ENCODE measurements at regions not wholly inside any gene's neighbourhood (a gene's known extent, or its start where the extent isn't known, plus 50 kb on each side); places are given as distances from the start of the nearest gene placed in this dataset.

GRCh38 chr1:104746994-104747393 is 997.3 kb downstream of the AMY1C start:
- no peak overlapping the region for H3K4me3 ChIP-seq (replicated peaks in 1 of 3; ENCODE audit: insufficient read depth in 1 of 3, low read depth in 1 of 3, low read length in 3 of 3)
- H3K27me3 ChIP-seq (ENCODE audit: control insufficient read depth in 2 of 2, insufficient read depth in 2 of 2, low read length in 2 of 2): no peaks in the 10 kb centered on the region
- H2AFZ ChIP-seq (ENCODE audit: low read depth, low read length): no peak overlapping the region
- intact Hi-C loops (cut with micrococcal nuclease): no loop called here
- no peak for TF ChIP-seq CTCF (IDR thresholded peaks at IDR 0.05; ENCODE audit: extremely low read depth in 1 of 2, insufficient read depth in 1 of 2, low read depth in 1 of 2, low read length in 2 of 2)
- dilution Hi-C loops (cut with MboI; ENCODE audit: extremely low pct_ligation_motif_present, low sequenced_read_pairs): no loop called here
- BruUV-seq (replicated peaks): no TSS peak
- H4K20me1 ChIP-seq (replicated peaks; ENCODE audit: control insufficient read depth, extremely low read depth, insufficient read depth, low read length): no peaks in the 10 kb centered on the region
- POLR2A ChIA-PET: no interaction called here
- FAIRE-seq: no peak
- no peaks in the 10 kb centered on the region for H3K9me3 ChIP-seq (replicated peaks; ENCODE audit: control insufficient read depth, insufficient read depth, low read length)
- H3K4me1 ChIP-seq (ENCODE audit: control insufficient read depth, extremely low read depth, insufficient read depth, low read length): no peaks in the 10 kb centered on the region
- no peaks in the 10 kb centered on the region for H3K79me2 ChIP-seq (ENCODE audit: control insufficient read depth, insufficient read depth, low read length)
- CTCF ChIA-PET: no interaction called here
- H3K4me2 ChIP-seq (ENCODE audit: insufficient read depth, low read length): no peak overlapping the region
- no peak overlapping the region for H3K9ac ChIP-seq (replicated peaks; ENCODE audit: extremely low read depth, insufficient read depth, low read length)
- no peaks in the 10 kb centered on the region for H3K9me1 ChIP-seq (replicated peaks; ENCODE audit: control insufficient read depth, extremely low read depth, insufficient read depth, low read length)
- H3K36me3 ChIP-seq (ENCODE audit: control insufficient read depth in 2 of 2, extremely low read depth in 1 of 2, insufficient read depth in 2 of 2, low read length in 2 of 2): no peaks in the 10 kb centered on the region
- H3K27ac ChIP-seq (ENCODE audit: insufficient read depth, low read depth, low read length): no peak overlapping the region
- DNase-seq (ENCODE audit: low read depth, low spot score): no peak

- Histone ChIP-seq H3K27ac (ENCODE audit: insufficient read depth, low read depth, low read length) (no peak overlapping the region), H3K9me1 (replicated peaks; ENCODE audit: control insufficient read depth, extremely low read depth, insufficient read depth, low read length) (no peaks in the 10 kb centered on the region), H3K27me3 (ENCODE audit: control insufficient read depth in 2 of 2, insufficient read depth in 2 of 2, low read length in 2 of 2) (no peaks in the 10 kb centered on the region), H3K36me3 (ENCODE audit: control insufficient read depth in 2 of 2, extremely low read depth in 1 of 2, insufficient read depth in 2 of 2, low read length in 2 of 2) (no peaks in the 10 kb centered on the region), H3K9me3 (replicated peaks; ENCODE audit: control insufficient read depth, insufficient read depth, low read length) (no peaks in the 10 kb centered on the region), H3K4me3 (replicated peaks in 1 of 3; ENCODE audit: insufficient read depth in 1 of 3, low read depth in 1 of 3, low read length in 3 of 3) (no peak overlapping the region), H3K79me2 (ENCODE audit: control insufficient read depth, insufficient read depth, low read length) (no peaks in the 10 kb centered on the region), H2AFZ (ENCODE audit: low read depth, low read length) (no peak overlapping the region), H3K9ac (replicated peaks; ENCODE audit: extremely low read depth, insufficient read depth, low read length) (no peak overlapping the region), H4K20me1 (replicated peaks; ENCODE audit: control insufficient read depth, extremely low read depth, insufficient read depth, low read length) (no peaks in the 10 kb centered on the region), H3K4me2 (ENCODE audit: insufficient read depth, low read length) (no peak overlapping the region), H3K4me1 (ENCODE audit: control insufficient read depth, extremely low read depth, insufficient read depth, low read length) (no peaks in the 10 kb centered on the region)
- intact Hi-C loops (cut with micrococcal nuclease): no loop called here
- no TSS peak for BruUV-seq (replicated peaks)
- CTCF ChIA-PET: no interaction called here
- dilution Hi-C loops (cut with MboI; ENCODE audit: extremely low pct_ligation_motif_present, low sequenced_read_pairs): no loop called here
- DNase-seq (ENCODE audit: low read depth, low spot score) (no peak), FAIRE-seq (no peak)
- TF ChIP-seq EZH2 (IDR thresholded peaks at IDR 0.05; ENCODE audit: borderline replicate concordance, low read depth, low read length, severe bottlenecking) (no peak), POLR2A (IDR thresholded peaks at IDR 0.05; ENCODE audit: low read depth, low read length) (no peak), GATA2 (IDR thresholded peaks at IDR 0.05; ENCODE audit: insufficient read depth, insufficient read length, low read depth, low read length) (no peak), CTCF (IDR thresholded peaks at IDR 0.05; ENCODE audit: extremely low read depth in 1 of 2, insufficient read depth in 1 of 2, low read depth in 1 of 2, low read length in 2 of 2) (no peak), FOS (IDR thresholded peaks at IDR 0.05; ENCODE audit: borderline replicate concordance, insufficient read depth, low read length) (no peak), POLR2AphosphoS5 (IDR thresholded peaks at IDR 0.05; ENCODE audit: insufficient read depth, low read depth, low read length) (no peak), JUN (IDR thresholded peaks at IDR 0.05; ENCODE audit: borderline replicate concordance, insufficient read depth, insufficient read length, low read depth) (no peak), MAX (IDR thresholded peaks at IDR 0.05; ENCODE audit: insufficient read depth, insufficient read length) (no peak), MYC (IDR thresholded peaks at IDR 0.05; ENCODE audit: low read depth, low read length) (no peak)
- POLR2A ChIA-PET: no interaction called here
Observed at GRCh38 chr1:104760017-104760416, 1010.3 kb downstream of the AMY1C start.

Measured in endothelial cell of umbilical vein (primary cell).